Type B pancreatic cell (in vitro differentiated cells): ENCODE measurements at regions not wholly inside any gene's neighbourhood (a gene's known extent, or its start where the extent isn't known, plus 50 kb on each side); places are given as distances from the start of the nearest gene placed in this dataset.

Experiments
- DNase-seq: peaks from one replicate; pipeline ENCODE4 v3.0.0; 2021; ENCODE audit warnings: mixed read lengths; ENCODE audit not compliant: unreplicated experiment; ENCODE audit errors: extremely low spot score
- H3K27ac Mint-ChIP-seq: 2 replicates; pipeline ENCODE4 v1.8.0; 2021; ENCODE audit warnings: mild to moderate bottlenecking, mixed read lengths
- H3K27me3 Mint-ChIP-seq: 2 replicates; pipeline ENCODE4 v1.8.0; 2021; ENCODE audit warnings: mixed read lengths
- H3K36me3 Mint-ChIP-seq: 2 replicates; pipeline ENCODE4 v1.8.0; 2021; ENCODE audit warnings: mixed read lengths
- H3K4me1 Mint-ChIP-seq: one replicate; pipeline ENCODE4 v1.8.0; 2021; ENCODE audit warnings: mixed read lengths; ENCODE audit not compliant: unreplicated experiment
- H3K4me3 Mint-ChIP-seq: 2 replicates; pipeline ENCODE4 v1.8.0; 2021; ENCODE audit warnings: mild to moderate bottlenecking, mixed read lengths
- H3K9me3 Mint-ChIP-seq: 2 replicates; pipeline ENCODE4 v1.8.0; 2021; ENCODE audit warnings: mixed read lengths
- TF ChIP-seq, protein P1 (sequence below): fragments of 200-600 bp; sonication (generic); conservative IDR thresholded peaks from 2 replicates; pipeline ENCODE4 v1.5.0; 2021; ENCODE audit warnings: antibody characterized with exemption, mild to moderate bottlenecking

DNA sequence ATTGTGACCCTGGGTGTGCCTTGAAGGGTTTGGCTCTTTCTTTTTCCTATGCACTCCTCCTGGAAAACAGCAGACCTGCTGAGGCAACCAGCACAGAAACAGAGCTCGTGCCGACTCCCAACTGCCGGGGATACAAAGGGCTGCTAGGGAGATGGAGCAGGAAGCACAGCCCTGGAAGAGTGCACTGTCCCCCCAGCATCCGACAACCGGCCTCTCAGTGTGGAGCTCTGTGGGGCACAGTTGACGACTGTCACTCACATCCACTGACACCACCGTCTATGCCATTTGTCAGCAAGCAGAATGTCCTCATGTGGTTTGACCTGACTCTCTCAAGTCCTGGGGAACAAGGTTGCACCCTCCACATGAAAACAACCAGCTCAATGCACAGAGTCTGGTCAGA is 290.4 kb downstream of the TNS1 start:
- peaks cover 33% of the 10 kb centered on the region for H3K4me1 Mint-ChIP-seq

DNA sequence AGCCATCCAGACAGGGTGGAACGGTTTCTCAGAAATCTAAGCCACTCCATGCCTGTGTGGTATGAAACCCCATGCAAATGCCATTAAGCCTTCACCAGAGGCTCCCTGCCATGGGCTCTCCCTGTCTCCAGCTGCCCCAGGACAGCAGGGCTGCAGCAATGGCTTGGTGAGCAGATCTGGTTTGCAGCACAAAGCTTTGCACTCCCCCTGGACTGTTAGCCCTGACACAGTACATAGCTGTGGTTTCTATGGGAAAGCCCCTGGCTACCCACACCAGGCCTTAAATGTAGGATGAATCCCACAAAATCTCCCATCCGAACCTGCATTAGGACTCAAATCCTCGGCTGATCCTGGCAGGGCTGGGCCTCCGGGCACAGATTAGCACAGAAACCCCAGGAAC is 291.6 kb downstream of the TNS1 start:
- Mint-ChIP-seq H3K9me3 (peaks cover under 1% of the 10 kb centered on the region), H3K4me3 (no peak overlapping the region), H3K4me1 (peaks cover 39% of the 10 kb centered on the region), H3K36me3 (no peaks in the 10 kb centered on the region), H3K27me3 (peaks cover 3% of the 10 kb centered on the region), H3K27ac (no peak overlapping the region)
- DNase-seq, result no peak
- TF ChIP-seq, protein P1, sequence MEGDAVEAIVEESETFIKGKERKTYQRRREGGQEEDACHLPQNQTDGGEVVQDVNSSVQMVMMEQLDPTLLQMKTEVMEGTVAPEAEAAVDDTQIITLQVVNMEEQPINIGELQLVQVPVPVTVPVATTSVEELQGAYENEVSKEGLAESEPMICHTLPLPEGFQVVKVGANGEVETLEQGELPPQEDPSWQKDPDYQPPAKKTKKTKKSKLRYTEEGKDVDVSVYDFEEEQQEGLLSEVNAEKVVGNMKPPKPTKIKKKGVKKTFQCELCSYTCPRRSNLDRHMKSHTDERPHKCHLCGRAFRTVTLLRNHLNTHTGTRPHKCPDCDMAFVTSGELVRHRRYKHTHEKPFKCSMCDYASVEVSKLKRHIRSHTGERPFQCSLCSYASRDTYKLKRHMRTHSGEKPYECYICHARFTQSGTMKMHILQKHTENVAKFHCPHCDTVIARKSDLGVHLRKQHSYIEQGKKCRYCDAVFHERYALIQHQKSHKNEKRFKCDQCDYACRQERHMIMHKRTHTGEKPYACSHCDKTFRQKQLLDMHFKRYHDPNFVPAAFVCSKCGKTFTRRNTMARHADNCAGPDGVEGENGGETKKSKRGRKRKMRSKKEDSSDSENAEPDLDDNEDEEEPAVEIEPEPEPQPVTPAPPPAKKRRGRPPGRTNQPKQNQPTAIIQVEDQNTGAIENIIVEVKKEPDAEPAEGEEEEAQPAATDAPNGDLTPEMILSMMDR, result no peak

More for the DNA sequence above, 290.4 kb downstream of the TNS1 start:
- TF ChIP-seq, protein P1, result no peak
- no peak overlapping the region for H3K27ac Mint-ChIP-seq
- no peak for DNase-seq
- H3K27me3 Mint-ChIP-seq, result peaks cover 3% of the 10 kb centered on the region
- H3K4me3 Mint-ChIP-seq, result no peak overlapping the region
- H3K36me3 Mint-ChIP-seq, result no peaks in the 10 kb centered on the region
- no peaks in the 10 kb centered on the region for H3K9me3 Mint-ChIP-seq

DNA sequence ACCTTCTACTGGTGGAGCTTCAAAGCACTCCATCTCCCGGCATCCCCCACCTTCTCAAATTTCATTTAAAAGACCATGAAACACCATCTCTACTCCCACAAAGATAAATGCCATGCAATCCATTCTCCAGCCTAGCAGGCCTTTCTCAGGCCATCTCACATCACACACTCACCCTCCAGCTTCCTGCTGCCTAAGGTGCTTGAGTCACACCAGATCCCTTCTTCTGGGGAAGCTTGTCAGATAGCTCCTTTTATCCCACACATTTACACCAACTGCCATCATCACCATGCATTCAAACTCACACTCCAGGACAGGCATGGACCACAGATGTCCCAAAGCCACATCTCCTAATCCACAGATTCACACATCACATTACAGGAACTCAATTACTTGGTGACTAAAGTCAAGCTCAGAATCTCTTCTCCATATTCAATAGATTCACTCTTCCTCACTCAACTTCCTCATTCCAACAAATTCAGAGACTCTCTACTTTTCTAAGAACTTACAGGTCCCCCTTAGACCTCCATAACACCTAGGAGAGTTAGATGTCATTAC is 292.5 kb downstream of the TNS1 start:
- Mint-ChIP-seq H3K27ac (no peak overlapping the region), H3K36me3 (no peaks in the 10 kb centered on the region), H3K27me3 (peaks cover 3% of the 10 kb centered on the region), H3K4me3 (no peak overlapping the region), H3K9me3 (peaks cover 5% of the 10 kb centered on the region), H3K4me1 (peaks cover 39% of the 10 kb centered on the region)
- TF ChIP-seq, protein P1, result no peak
- DNase-seq, result no peak

DNA sequence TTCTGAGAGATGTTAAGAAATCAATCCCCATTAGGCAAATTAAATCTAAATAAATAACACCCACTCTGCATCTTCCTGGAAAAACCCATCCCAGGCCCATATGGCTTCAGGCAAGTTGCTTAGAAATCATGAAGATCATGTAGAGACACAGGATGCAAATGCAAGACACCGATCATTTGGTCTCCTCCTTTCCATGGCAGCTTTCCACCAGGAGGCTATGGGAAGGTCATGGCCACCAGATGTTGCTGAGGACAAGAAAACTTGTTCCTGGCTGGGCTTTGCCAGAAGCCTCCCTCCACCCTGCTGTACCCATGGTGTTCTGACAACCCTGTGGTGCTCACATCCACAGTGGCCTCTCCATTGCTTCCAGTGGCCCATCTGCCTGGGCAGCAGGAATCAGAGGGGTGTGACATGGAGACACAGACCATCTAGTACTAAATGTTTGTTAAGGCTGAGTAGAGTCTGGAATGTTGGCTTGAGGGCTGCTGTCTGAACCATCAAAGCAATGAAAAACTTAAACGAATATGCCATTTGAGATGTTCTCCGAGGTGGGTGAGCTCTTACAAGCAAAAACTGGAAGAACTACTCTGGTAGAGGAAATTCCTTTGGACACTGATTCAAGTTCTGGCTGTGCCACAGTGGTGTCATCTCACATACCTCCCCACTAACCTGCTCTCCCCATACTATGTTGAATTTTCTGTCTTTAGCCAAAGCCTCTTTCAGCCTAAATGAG is 293.2 kb downstream of the TNS1 start:
- TF ChIP-seq, protein P1, result no peak
- Mint-ChIP-seq H3K9me3 (peaks cover 5% of the 10 kb centered on the region), H3K36me3 (no peaks in the 10 kb centered on the region), H3K4me1 (peaks cover 33% of the 10 kb centered on the region), H3K4me3 (no peak overlapping the region), H3K27me3 (peaks cover 2% of the 10 kb centered on the region), H3K27ac (no peak overlapping the region)
- DNase-seq, result no peak

DNA sequence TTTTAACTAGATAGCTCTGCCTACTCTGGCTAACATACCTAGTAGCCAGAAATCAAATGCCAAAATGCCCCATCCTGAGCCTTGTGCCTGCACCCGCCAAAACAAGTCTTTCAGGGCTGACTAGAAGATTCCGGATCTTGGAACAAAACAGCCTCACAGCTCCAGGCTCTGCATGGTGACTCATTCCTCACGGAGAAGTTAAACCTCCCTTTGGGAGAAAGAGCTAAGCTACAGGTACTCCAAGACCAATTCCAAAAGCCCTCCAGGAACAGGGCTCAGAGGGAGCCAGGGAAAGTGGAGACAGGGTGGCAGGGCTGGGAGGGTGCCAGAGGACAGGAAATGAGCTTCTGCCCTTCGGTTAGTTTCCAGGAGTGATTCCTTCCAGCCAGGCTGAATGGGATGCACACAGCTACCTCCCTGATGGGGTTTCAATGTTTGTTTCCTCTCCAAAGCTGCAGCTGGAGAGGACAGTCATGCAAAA is 295.6 kb downstream of the TNS1 start:
- no peak overlapping the region for H3K27ac Mint-ChIP-seq

More for the DNA sequence above, 295.6 kb downstream of the TNS1 start:
- Mint-ChIP-seq H3K36me3 (no peaks in the 10 kb centered on the region), H3K4me3 (no peak overlapping the region), H3K27me3 (no peaks in the 10 kb centered on the region), H3K4me1 (peaks cover 24% of the 10 kb centered on the region), H3K9me3 (peaks cover 5% of the 10 kb centered on the region)
- TF ChIP-seq, protein P1, result no peak
- DNase-seq, result no peak
